HT1080 (cell line): ENCODE measurements at regions not wholly inside any gene's neighbourhood (a gene's known extent, or its start where the extent isn't known, plus 50 kb on each side); places are given as distances from the start of the nearest gene placed in this dataset.
"Not testable (repeated sequence)": the region's sequence is repeated elsewhere in the genome, so short reads cannot be mapped to it uniquely, and the experiment has no call there.

ENCODE experiments used
- DNase-seq: peaks from one replicate; pipeline ENCODE4 v3.0.0-alpha.2; 2015; ENCODE audit warnings: low read depth

GRCh38 chr12:76971216-76971879, 92.5 kb upstream of the CSRP2 start:
- DNase-seq = not testable (repeated sequence)

- DNase-seq = no peak
Measured at GRCh38 chr12:76967181-76967885, 88.5 kb upstream of the CSRP2 start.

DNA sequence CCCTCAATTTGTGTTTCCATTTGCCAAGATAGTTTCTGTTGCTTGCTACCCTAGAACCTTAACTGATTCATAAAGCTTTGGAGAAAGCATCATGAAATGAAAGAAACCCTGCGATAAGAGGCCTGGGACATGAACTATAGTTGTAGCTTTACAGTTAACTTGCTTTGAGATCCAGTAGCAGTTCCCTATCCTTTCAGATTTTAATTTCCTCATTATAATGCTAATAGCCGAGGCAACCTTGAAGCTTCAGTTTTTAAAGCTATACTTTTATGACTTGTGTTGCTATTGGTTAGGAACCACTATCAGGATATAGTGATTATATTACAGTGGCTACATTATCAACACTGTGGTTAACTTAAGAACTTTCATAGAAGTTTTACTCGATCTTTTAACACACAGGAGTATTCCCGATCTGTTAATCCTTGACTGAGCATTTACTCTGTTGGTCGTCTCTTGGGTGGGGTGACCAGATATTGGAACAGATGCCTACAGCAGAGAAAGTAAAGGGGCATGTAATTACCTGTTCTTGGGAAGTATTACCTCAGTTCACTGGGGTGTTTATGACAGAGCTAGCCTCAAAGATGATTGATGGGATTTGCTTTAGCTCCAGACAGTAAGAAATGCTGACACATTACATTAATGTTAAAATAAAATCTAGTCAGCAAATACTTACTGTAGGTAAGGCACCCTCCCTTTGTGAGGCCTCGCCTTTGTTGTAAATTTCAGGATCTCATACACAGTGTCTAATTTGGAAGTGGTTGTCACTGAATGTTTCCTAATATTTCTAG, 86.2 kb upstream of the CSRP2 start:
- DNase-seq = no peak

GRCh38 chr12:76962099-76962498, 83.3 kb upstream of the CSRP2 start:
- DNase-seq = no peak

GRCh38 chr12:76957301-76957700, 78.5 kb upstream of the CSRP2 start:
- no peak for DNase-seq

- DNase-seq = peak; percentile 28
Measured at GRCh38 chr12:76952995-76953394, 74.2 kb upstream of the CSRP2 start.

DNA sequence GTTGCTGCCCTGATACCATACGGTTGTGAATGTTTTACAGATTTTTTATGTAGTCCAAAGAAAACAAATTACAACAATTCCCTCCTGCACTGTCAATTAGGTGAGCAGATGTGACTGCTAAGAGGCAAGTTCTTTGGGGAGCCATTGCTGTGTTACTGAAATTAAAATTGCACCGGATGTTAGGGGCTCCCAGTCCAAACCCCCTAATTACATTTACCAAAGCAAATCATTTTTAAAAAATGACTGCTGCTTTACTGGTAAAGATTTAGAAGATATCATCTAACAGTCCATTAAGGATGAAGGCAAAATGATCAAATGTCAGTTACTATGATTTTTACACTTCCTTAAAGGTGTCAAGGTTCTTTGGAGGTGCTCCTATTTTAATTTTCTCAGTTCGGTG, 70.1 kb upstream of the CSRP2 start:
- no peak for DNase-seq

- DNase-seq = no peak
Measured at GRCh38 chr12:76947304-76947703, 68.5 kb upstream of the CSRP2 start.

- no peak for DNase-seq
Measured at GRCh38 chr12:76946446-76946845, 67.6 kb upstream of the CSRP2 start.

GRCh38 chr12:76945867-76946266, 67.0 kb upstream of the CSRP2 start:
- DNase-seq = peak; percentile 54

GRCh38 chr12:76944892-76945291, 66.1 kb upstream of the CSRP2 start:
- no peak for DNase-seq

DNA sequence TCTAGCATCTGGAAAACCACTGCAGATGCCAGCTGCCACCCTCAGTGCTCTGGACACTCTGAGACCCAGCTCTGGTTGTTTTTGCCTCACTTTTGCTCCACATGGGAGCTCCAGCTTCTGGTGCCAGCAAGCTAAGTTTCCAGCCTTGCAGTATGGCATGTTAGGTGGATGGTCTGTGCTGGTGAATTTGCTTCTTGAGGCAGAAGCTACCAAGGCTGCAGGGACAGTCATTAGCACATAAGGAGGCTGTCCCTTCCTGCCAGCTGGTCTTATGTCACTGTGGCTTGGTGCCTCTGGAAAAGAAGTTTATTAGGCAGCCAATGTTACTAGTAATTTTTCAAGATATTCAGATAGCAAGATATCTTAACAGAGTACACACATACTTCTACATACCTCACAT, 64.2 kb upstream of the CSRP2 start:
- DNase-seq = no peak

- DNase-seq = no peak
Measured at GRCh38 chr12:76942267-76942666, 63.4 kb upstream of the CSRP2 start.

DNA sequence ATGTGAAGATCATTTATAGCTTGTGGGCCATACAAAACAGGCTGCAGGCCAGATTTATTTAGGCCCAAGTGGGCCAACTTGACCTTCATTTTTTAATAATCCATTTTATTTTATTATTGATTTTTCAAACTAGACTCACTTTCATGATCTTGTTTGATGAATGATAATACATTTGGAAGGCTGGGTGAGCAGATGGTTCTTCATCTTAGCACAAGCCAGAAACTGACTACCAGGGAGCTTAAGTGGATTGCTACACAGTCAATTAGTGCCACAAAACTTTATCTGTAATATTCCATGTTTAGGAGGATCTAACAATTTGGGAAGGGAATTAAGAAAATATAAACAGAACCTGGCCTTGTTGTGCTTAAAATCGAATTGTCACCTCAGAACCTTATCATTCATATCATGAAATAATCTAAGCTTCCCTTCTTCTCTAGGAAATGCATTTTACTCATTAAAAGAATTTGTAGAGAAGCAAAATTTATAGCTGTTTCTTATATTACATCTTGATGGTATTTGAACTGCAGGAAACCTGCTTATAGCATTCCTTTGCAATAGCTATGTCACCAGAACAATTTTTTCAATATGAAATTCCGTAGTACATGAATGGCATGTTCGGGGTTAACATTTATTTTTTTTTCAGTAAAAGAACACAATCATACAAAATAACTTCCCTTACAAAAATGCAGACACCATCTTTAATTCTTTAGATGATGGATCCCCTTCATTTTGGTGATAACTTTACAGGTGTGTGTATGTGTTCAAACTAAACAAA, 62.0 kb upstream of the CSRP2 start:
- DNase-seq = no peak

DNA sequence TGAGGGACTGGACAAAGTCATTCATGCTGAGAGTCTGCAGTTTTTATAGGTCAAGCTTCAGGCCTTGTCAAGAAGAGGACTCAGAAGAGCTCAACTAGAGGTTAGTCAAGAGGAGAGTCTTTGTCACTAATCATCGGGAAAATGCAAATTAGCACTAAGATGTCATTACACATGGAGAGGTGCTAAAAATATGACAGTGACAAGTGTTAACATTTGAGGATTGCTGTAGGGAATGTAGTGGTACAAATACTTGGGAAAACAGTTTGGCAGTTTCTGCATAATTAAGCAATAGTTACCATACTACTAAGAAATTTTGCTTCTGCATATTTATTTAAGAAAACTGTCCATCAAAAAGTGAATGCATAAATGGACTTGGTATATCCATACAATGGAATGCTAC, 60.9 kb upstream of the CSRP2 start:
- no peak for DNase-seq

DNA sequence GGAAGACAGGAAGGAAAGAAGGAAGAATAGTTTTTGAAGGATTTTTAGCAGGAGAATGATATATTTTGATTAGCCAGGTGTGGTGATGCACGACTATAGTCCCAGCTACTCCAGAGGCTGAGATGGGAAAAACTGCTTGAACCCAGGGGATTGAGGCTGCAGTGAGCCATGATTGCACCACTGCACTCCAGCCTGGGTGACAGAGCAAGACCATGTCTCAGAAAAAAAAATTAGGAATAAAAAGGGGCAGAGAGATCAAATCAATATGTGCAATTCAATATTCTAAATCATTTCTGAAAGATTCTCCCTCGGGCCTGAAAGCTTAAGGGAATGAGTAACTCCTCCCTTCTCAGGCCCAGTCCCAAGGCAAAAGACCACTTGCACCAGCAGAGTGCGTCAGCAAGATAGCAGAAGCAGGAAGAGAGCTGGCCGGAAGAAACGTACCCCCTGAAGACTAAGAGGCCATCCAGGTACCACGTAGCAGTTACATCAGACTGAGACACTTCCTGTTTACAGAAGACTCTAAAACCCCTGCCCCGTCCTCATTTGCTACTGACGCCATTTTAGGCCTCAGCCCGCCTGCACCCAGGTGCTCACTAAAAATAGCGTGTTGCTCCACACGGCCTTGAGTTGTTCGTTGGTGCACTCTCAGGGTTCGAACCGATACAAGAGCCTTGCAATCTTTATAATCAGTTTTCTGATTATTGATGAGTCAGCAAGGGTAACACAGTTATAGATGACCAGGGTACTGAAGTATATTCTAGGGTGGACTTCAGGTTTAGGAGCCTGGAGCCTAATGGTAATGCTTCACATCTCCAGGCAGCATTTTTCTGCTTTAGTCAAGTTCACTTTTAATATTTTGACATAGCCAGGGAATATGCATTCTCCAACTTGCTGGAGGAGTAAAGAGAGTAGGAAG, 57.7 kb upstream of the CSRP2 start:
- DNase-seq = no peak

DNA sequence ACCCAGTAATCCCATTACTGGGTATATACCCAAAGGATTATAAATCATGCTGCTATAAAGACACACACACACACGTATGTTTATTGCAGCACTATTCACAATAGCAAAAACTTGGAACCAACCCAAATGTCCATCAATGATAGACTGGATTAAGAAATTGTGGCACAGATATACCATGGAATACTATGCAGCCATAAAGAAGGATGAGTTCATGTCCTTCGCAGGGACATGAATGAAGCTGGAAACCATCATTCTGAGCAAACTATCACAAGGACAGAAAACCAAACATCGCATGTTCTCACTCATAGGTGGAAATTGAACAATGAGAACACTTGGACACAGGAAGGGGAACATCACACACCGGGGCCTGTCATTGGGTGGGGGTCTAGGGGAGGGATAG, 54.6 kb upstream of the CSRP2 start:
- not testable (repeated sequence) for DNase-seq

- no peak for DNase-seq
Measured at GRCh38 chr12:76929499-76929898, 50.7 kb upstream of the CSRP2 start.
